GM12872 (cell line): ENCODE measurements at regions not wholly inside any gene's neighbourhood (a gene's known extent, or its start where the extent isn't known, plus 50 kb on each side); places are given as distances from the start of the nearest gene placed in this dataset.

Source experiments
- CTCF ChIP-seq: IDR thresholded peaks from 3 replicates; pipeline ENCODE4 v1.5.1; 2011; ENCODE audit warnings: low read depth, mild to moderate bottlenecking, low read length, moderate library complexity; ENCODE audit not compliant: insufficient read depth

DNA sequence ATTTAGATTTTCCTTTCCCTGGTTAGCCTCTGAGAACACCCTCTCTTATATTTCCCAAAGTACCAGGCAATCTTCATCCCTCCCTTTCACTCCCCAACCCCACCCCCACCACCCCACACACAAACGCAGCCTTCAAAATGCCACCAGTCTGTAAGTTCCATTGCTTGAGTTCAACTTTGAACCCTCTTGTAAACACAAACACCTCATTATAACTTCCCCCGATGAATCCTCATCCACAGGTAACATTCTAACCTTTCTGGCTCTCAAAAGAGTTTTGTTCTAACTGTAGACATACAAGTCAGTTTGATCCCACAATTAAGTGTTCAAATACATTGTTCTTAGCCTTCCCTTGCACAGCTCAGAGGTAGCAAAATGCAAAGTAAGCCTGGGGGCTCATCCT lies 199.4 kb upstream of the FOXN3 start:
- TF ChIP-seq CTCF, result no peak

- TF ChIP-seq CTCF, result no peak
Observed at GRCh38 chr14:89615421-89615820, 198.4 kb upstream of the FOXN3 start.

DNA sequence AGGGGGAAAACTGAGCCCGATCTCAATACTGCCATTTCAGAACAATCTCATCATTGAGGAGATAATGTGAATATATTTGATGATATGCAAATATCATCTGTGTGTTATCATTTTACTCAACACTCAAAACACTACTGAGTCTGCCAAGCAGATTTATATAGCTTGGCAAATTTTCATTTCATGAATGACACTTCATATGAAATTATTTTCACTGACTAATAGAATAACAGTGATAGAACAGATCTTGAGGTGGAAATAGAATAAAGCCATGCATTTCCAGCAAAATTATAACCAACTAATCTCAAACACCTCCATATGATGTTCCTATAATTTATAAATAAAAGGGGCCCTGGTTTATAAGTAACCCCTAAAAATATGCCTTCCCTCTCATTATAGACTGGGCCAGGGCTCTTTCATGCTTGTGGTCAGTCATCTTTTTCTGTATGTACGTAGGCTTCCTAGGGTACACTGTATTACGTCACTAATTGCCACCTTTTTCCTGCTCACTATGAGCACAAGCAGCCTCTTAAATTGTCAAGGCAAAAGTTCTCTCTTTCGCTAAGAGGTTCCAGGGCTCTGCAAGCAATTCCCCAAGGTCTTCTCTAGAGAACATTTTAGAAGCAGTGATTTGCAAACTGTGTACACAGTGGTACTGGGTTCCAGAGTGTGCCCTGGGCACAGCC lies 197.1 kb upstream of the FOXN3 start:
- TF ChIP-seq CTCF, result no peak

DNA sequence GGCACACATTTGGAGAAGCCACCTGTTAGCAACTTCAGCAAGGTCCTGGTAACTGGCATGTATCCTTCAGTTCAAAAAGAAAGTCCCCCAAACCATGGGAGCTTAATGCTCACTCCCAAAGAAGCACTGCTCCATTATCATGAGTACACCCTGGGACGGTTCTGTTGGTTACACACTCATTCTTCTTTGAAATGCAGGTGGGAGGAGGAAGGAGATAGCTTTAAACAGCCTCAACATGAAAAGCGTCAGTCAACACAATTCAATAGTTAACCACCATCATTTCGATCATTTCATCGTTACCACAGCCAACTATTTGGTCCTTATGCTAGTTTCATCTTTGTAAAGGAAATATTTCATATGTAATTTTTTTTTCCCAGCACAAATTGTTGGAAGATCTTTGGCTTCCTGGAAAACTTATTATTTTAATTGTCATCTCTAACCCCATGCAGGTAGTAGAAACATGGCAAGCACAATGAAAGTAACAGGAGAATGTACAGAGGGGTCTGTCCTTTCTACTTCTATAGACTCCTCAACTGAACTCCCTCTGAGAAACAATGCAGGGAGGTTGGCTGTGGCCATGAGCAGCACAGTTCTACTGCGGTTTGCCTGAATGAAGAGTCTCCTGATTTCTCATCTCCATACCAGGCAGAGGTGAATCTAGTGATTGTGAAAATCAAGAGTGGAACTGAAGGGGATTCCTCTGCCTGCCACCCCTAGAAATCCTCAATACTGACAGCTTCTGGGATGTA lies 196.4 kb upstream of the FOXN3 start:
- no peak for TF ChIP-seq CTCF

DNA sequence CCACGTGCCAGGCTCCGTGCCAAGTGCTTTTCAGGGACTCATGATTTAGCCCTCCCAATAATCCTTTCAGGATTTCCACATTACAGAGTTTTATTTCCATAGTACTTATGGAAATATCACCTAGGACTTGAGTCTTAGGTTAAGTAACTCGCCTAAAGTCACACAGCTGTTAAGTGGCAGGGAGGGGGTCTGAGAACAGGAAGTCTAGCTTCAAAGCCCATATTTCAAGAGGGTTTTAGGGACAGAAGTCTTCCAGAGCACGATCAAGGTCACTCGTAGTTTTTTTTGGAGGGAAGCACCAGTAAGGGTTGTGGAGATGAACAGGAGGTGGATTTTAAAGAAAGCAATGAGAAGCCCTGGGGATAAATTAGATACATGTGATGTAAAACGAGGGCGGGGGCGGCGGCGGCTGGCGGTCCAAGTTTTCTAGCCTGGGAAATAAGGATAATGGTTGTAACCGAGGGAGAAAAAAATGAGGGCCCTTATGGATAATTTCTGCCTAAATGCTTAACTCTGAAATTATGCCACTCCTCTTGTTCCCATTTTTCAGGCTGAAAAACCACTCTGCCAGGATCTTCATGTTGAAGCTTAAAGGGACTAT lies 192.6 kb upstream of the FOXN3 start:
- TF ChIP-seq CTCF, result no peak

DNA sequence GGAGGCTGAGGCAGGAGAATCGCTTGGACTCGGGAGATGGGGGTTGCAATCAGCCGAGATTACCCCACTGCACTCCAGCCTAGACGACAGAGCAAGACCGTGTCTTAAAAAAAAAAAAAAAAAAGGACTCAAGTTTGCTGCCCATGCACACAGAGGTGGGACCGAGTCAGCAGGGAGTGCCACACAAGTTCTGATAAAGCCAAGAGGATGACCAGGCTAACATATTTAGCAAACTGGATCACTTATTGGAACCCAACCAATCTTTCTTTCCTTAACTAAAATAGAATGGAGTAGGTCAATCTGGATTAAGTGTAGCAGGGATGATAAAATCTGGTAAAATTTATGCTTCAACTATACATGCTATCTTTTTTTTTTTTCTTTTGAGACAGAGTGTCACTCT lies 190.4 kb upstream of the FOXN3 start:
- no peak for TF ChIP-seq CTCF

DNA sequence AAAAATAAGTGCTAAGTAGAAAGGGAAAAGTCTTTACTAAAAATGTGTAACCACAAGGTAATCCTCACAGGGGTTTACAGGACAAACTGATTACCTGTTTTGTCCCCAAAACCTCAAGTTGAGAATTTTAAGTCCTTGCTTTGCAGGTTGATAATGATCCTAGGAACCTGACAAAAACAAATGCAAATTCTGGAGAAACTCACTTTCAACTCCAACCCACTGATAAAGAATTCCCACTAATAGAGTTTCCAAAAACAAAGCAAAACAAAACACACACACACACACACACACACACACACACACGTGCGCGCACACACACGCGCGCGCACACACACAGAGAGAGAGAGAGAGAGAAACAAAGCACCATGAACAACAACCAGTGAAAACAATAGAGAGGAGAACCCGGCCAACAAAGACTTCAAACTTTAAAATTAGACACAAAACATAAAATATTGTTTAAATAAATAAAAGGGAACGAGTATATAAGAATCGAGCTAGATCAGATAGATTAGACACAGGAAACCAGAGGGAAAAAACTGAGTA lies 187.0 kb upstream of the FOXN3 start:
- no peak for TF ChIP-seq CTCF
